ENCODE measurements at regions not wholly inside any gene's neighbourhood (a gene's known extent, or its start where the extent isn't known, plus 50 kb on each side); places are given as distances from the start of the nearest gene placed in this dataset.

DNA sequence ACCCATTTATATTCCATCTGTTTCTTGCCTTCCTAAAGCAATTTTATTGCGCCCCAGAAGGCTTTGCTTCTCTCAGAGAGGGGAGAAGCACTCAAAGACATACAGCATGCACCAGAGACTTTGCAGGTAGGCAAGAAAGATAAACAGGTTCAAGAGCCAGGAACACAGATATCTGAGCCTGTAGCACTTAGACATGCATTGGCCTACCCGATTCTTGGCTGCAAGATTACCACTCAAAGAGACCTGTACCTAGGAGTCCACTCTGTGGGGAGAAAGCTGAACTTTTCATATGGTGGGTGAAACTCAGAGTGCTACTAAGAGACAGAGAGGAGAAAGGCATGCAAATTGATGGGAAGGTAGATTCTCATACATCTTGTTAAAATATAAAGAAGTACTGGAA lies 609.4 kb upstream of the PKN2 start:
- TF ChIP-seq, protein P1, sequence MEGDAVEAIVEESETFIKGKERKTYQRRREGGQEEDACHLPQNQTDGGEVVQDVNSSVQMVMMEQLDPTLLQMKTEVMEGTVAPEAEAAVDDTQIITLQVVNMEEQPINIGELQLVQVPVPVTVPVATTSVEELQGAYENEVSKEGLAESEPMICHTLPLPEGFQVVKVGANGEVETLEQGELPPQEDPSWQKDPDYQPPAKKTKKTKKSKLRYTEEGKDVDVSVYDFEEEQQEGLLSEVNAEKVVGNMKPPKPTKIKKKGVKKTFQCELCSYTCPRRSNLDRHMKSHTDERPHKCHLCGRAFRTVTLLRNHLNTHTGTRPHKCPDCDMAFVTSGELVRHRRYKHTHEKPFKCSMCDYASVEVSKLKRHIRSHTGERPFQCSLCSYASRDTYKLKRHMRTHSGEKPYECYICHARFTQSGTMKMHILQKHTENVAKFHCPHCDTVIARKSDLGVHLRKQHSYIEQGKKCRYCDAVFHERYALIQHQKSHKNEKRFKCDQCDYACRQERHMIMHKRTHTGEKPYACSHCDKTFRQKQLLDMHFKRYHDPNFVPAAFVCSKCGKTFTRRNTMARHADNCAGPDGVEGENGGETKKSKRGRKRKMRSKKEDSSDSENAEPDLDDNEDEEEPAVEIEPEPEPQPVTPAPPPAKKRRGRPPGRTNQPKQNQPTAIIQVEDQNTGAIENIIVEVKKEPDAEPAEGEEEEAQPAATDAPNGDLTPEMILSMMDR (IDR thresholded peaks at IDR 0.05): no peak
- H3K4me3 Mint-ChIP-seq (ENCODE audit: unreplicated experiment): no peak overlapping the region
- no peaks in the 10 kb centered on the region for H3K4me1 Mint-ChIP-seq (ENCODE audit: low read depth)
- no peak overlapping the region for H3K27ac Mint-ChIP-seq (ENCODE audit: unreplicated experiment)
- no peak for DNase-seq (ENCODE audit: low spot score)
- H3K27me3 Mint-ChIP-seq (ENCODE audit: low read depth): peaks cover 2% of the 10 kb centered on the region
- H3K36me3 Mint-ChIP-seq (ENCODE audit: low read depth): no peaks in the 10 kb centered on the region
- H3K9me3 Mint-ChIP-seq (ENCODE audit: low read depth): no peaks in the 10 kb centered on the region

DNA sequence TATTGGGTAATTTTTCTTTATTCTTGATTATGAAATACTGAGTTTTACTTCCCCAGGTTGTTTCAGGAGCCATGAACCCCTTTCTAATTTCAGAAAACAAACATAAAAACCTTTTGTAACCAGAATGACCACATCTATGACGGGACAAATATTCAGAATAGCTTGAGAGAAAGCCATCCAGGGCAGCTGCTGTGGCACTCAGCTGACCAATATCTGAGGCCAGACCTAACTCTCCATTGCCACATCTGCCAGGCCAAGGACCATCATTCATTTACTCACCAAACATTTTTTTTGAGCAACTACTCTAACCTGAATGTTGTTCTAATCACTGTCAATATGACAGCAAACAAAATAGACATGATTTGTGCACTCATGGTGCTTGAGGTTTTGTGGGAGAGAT lies 608.3 kb upstream of the PKN2 start:
- Mint-ChIP-seq H3K4me3 (ENCODE audit: unreplicated experiment) (no peak overlapping the region), H3K4me1 (ENCODE audit: low read depth) (no peaks in the 10 kb centered on the region), H3K27ac (ENCODE audit: unreplicated experiment) (no peak overlapping the region), H3K27me3 (ENCODE audit: low read depth) (no peaks in the 10 kb centered on the region), H3K36me3 (ENCODE audit: low read depth) (no peaks in the 10 kb centered on the region), H3K9me3 (ENCODE audit: low read depth) (no peaks in the 10 kb centered on the region)
- TF ChIP-seq, protein P1 (IDR thresholded peaks at IDR 0.05): no peak
- DNase-seq (ENCODE audit: low spot score): no peak

DNA sequence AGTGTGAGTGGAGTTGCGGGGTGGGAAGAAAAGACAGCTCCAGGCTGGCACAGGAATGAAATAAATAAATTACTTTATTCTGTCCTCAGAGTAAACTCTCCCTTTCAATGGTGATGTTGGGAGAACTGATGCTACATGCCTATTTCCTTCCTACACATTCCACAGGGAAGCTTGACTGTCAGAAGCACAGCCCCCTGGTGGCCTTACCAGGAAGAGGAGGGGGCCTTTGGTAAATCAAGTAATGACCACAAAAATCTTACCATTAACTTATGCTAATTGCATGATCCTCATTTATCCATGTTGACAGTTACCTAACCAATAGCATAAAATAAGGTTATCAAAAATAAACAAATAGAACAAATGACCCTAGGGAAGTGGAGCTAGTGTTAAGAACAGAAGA lies 605.0 kb upstream of the PKN2 start:
- H3K36me3 Mint-ChIP-seq (ENCODE audit: low read depth): no peaks in the 10 kb centered on the region
- no peaks in the 10 kb centered on the region for H3K9me3 Mint-ChIP-seq (ENCODE audit: low read depth)
- H3K4me3 Mint-ChIP-seq (ENCODE audit: unreplicated experiment): no peak overlapping the region
- TF ChIP-seq, protein P1 (IDR thresholded peaks at IDR 0.05): peak; percentile 73
- no peak for DNase-seq (ENCODE audit: low spot score)
- no peak overlapping the region for H3K27ac Mint-ChIP-seq (ENCODE audit: unreplicated experiment)
- H3K4me1 Mint-ChIP-seq (ENCODE audit: low read depth): no peaks in the 10 kb centered on the region
- H3K27me3 Mint-ChIP-seq (ENCODE audit: low read depth): peaks cover 4% of the 10 kb centered on the region

DNA sequence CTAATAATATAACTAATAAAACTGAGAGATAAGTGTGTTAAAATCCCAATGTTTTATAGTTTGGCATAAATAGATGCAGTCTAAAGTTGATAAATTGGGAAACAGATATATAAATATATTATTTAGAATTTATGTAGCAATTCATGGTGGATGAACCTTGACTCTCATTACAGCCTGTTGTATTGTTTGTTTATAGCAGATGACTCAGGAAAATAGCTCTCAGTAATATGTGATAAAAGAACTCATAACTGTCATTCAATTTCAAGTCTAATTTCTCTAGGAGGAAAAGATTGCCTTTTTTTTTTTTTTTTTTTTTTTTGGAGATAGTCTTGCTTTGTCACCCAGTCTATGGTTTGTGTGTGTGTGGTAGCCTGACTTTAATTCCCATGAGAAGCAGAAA lies 603.2 kb upstream of the PKN2 start:
- TF ChIP-seq, protein P1 (IDR thresholded peaks at IDR 0.05): no peak
- no peaks in the 10 kb centered on the region for H3K4me1 Mint-ChIP-seq (ENCODE audit: low read depth)

DNA sequence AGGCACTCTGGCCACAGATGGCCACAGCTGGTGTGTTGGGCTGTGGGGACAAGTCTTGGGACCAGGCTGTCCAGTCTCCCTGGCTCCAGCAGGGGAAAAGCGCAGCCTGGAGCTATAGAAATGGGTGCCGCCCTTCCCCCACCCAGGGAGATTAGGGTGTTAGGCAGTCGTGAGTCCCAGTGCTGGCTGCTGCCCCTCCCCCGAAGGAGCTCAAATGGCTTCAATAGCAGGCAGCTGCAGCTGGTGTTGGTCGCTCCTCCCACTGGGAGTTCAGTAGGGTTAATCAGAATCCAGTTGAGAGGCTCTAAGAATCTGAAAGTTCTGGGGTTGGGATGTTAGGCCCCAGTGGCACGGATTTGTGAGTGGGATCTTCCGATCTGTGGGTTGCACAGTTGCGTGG lies 595.6 kb upstream of the PKN2 start:
- DNase-seq (ENCODE audit: low spot score): no peak
- Mint-ChIP-seq H3K4me3 (ENCODE audit: unreplicated experiment) (no peak overlapping the region), H3K27me3 (ENCODE audit: low read depth) (peaks cover 12% of the 10 kb centered on the region), H3K4me1 (ENCODE audit: low read depth) (no peaks in the 10 kb centered on the region), H3K27ac (ENCODE audit: unreplicated experiment) (no peak overlapping the region), H3K36me3 (ENCODE audit: low read depth) (peaks cover 1% of the 10 kb centered on the region), H3K9me3 (ENCODE audit: low read depth) (peaks cover 22% of the 10 kb centered on the region)
- TF ChIP-seq, protein P1 (IDR thresholded peaks at IDR 0.05): no peak

More for the DNA sequence above, 603.2 kb upstream of the PKN2 start:
- Mint-ChIP-seq H3K27me3 (ENCODE audit: low read depth) (peaks cover 7% of the 10 kb centered on the region), H3K27ac (ENCODE audit: unreplicated experiment) (no peak overlapping the region), H3K36me3 (ENCODE audit: low read depth) (peaks cover 1% of the 10 kb centered on the region), H3K4me3 (ENCODE audit: unreplicated experiment) (no peak overlapping the region), H3K9me3 (ENCODE audit: low read depth) (peaks cover 10% of the 10 kb centered on the region)
- no peak for DNase-seq (ENCODE audit: low spot score)
